ACHN (cell line): ENCODE measurements at regions not wholly inside any gene's neighbourhood (a gene's known extent, or its start where the extent isn't known, plus 50 kb on each side); places are given as distances from the start of the nearest gene placed in this dataset.

ENCODE experiments used
- DNase-seq: peaks from one replicate; pipeline ENCODE4 v3.0.0-alpha.2; 2015
- in situ Hi-C: cut with HindIII; loops from 2 replicates; pipeline ENCODE4 v1.10.0; 2017; ENCODE audit warnings: low sequenced_read_pairs, low pct_ligation_motif_present, low pct_unique_long_range_greater_than_20kb

- in situ Hi-C loops: no loop called here
- DNase-seq: no peak
Measured at GRCh38 chr16:86996081-86996480, 321.1 kb downstream of the C16orf95 start.

- in situ Hi-C loops: no loop called here
Measured at GRCh38 chr16:86997058-86997457, 320.1 kb downstream of the C16orf95 start.

GRCh38 chr16:86998196-86999001 lies 318.8 kb downstream of the C16orf95 start:
- no peak for DNase-seq
- in situ Hi-C loops: no loop called here

More at GRCh38 chr16:86997058-86997457, 320.1 kb downstream of the C16orf95 start:
- DNase-seq: no peak

GRCh38 chr16:87000001-87000400 lies 317.2 kb downstream of the C16orf95 start:
- peak; percentile 22 for DNase-seq
- in situ Hi-C loops: no loop called here

- DNase-seq: no peak
- in situ Hi-C loops: no loop called here
Measured at GRCh38 chr16:87002717-87003413, 314.3 kb downstream of the C16orf95 start.

GRCh38 chr16:87003414-87003755 lies 313.8 kb downstream of the C16orf95 start:
- DNase-seq: no peak
- in situ Hi-C loops: no loop called here

- in situ Hi-C loops: no loop called here
- DNase-seq: no peak
Measured at GRCh38 chr16:87006021-87006420, 311.2 kb downstream of the C16orf95 start.

- DNase-seq: no peak
- in situ Hi-C loops: no loop called here
Measured at GRCh38 chr16:87006789-87007745, 310.1 kb downstream of the C16orf95 start.

GRCh38 chr16:87007907-87008306 lies 309.3 kb downstream of the C16orf95 start:
- no peak for DNase-seq
- in situ Hi-C loops: no loop called here

GRCh38 chr16:87008664-87009063 lies 308.5 kb downstream of the C16orf95 start:
- no peak for DNase-seq
- in situ Hi-C loops: no loop called here

- DNase-seq: no peak
- in situ Hi-C loops: no loop called here
Measured at GRCh38 chr16:87012954-87013938, 303.9 kb downstream of the C16orf95 start.

- in situ Hi-C loops: no loop called here
Measured at GRCh38 chr16:87014112-87014511, 303.1 kb downstream of the C16orf95 start.

GRCh38 chr16:87015021-87015420 lies 302.2 kb downstream of the C16orf95 start:
- in situ Hi-C loops: no loop called here

More at GRCh38 chr16:87014112-87014511, 303.1 kb downstream of the C16orf95 start:
- DNase-seq: no peak

GRCh38 chr16:87016046-87017035 lies 300.9 kb downstream of the C16orf95 start:
- in situ Hi-C loops: no loop called here
- DNase-seq: no peak

More at GRCh38 chr16:87015021-87015420, 302.2 kb downstream of the C16orf95 start:
- DNase-seq: no peak

- peak; percentile 93 for DNase-seq
- in situ Hi-C loops: no loop called here
Measured at GRCh38 chr16:87017371-87018012, 299.7 kb downstream of the C16orf95 start.

GRCh38 chr16:87025676-87026075 lies 291.5 kb downstream of the C16orf95 start:
- DNase-seq: no peak
- in situ Hi-C loops: no loop called here
